ENCODE measurements at regions not wholly inside any gene's neighbourhood (a gene's known extent, or its start where the extent isn't known, plus 50 kb on each side); places are given as distances from the start of the nearest gene placed in this dataset.
"Not testable (repeated sequence)": the region's sequence is repeated elsewhere in the genome, so short reads cannot be mapped to it uniquely, and the experiment has no call there.

DNA sequence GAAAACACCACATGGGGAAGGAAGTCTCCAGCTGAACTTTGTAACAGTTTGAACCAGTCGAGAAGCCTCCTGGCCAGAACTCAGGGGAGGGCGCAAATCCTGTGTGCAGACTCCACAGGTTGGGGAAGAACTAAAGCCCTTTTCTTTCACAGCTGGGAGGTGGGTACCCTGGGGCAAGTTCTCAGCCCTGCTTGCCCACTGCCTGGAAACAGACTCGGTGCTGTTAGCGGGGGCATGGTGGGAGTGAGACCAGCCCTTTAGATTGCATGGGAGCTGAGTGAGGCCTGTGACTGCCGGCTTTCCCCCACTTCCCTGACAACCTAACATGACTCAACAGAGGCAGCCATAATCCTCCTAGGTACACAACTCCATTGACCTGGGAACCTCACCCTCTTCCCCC is 223.6 kb upstream of the DLGAP1 start:
- not testable (repeated sequence) for H3K4me1 Mint-ChIP-seq, H3K27me3 Mint-ChIP-seq, H3K36me3 Mint-ChIP-seq, H3K4me3 Mint-ChIP-seq, H3K27ac Mint-ChIP-seq
- H3K9me3 Mint-ChIP-seq, result peaks cover 11% of the 10 kb centered on the region

GRCh38 chr18:4677006-4677405 is 221.9 kb upstream of the DLGAP1 start:
- Mint-ChIP-seq H3K36me3 (no peaks in the 10 kb centered on the region), H3K27ac (no peak overlapping the region)

DNA sequence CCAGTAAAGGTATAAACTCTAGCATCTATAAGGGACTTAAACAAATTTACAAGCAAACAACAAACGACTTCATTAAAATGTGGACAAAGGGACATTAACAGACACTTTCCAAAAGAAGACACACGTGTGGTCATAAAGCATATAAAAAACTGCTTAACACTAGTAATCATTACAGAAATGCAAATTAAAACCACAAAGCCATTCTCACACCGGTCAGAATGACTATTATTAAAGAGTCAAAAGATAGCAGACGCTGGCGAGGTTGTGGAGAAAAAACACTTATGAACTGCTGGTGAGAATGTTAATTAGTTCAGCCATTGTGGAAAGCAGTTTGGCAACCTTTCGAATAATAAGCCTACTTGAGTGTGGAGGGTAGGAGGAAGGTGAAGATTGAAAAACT is 217.1 kb upstream of the DLGAP1 start:
- no peaks in the 10 kb centered on the region for H3K4me1 Mint-ChIP-seq
- peaks cover 12% of the 10 kb centered on the region for H3K9me3 Mint-ChIP-seq
- no peaks in the 10 kb centered on the region for H3K36me3 Mint-ChIP-seq
- no peak overlapping the region for H3K4me3 Mint-ChIP-seq
- H3K27ac Mint-ChIP-seq, result no peak overlapping the region
- no peaks in the 10 kb centered on the region for H3K27me3 Mint-ChIP-seq

More at GRCh38 chr18:4677006-4677405, 221.9 kb upstream of the DLGAP1 start:
- Mint-ChIP-seq H3K9me3 (peaks cover 7% of the 10 kb centered on the region), H3K27me3 (no peaks in the 10 kb centered on the region), H3K4me1 (no peaks in the 10 kb centered on the region), H3K4me3 (no peak overlapping the region)

DNA sequence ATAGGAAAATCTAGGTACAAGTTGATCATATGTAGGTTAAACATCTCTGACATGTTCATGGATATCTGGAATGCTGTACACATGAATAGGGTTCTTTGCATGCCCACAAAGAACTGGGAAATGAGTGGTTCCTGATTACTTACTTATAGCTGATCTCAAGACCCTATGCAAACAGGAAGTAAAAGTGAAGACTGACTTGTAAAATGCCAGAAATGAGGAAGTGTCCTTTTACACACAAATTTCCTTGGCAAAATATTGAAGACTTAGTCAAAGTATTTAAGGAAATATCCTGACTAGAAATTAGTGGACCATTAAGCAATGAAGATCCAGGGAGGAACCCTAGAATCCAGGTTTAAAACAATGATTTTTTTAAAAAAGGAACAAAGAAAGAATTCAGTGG is 203.7 kb upstream of the DLGAP1 start:
- H3K9me3 Mint-ChIP-seq, result peaks cover 25% of the 10 kb centered on the region
- no peak overlapping the region for H3K4me3 Mint-ChIP-seq
- H3K27ac Mint-ChIP-seq, result no peak overlapping the region
- H3K27me3 Mint-ChIP-seq, result no peaks in the 10 kb centered on the region
- H3K36me3 Mint-ChIP-seq, result no peaks in the 10 kb centered on the region
- no peaks in the 10 kb centered on the region for H3K4me1 Mint-ChIP-seq

- Mint-ChIP-seq H3K9me3 (peaks cover 4% of the 10 kb centered on the region), H3K4me1 (no peaks in the 10 kb centered on the region), H3K4me3 (no peak overlapping the region), H3K36me3 (no peaks in the 10 kb centered on the region), H3K27ac (no peak overlapping the region), H3K27me3 (no peaks in the 10 kb centered on the region)
Measured at GRCh38 chr18:4653418-4653817, 198.3 kb upstream of the DLGAP1 start.

- no peaks in the 10 kb centered on the region for H3K36me3 Mint-ChIP-seq
- H3K27ac Mint-ChIP-seq, result no peak overlapping the region
- peaks cover 7% of the 10 kb centered on the region for H3K9me3 Mint-ChIP-seq
- no peak overlapping the region for H3K4me3 Mint-ChIP-seq
- no peaks in the 10 kb centered on the region for H3K27me3 Mint-ChIP-seq
- H3K4me1 Mint-ChIP-seq, result no peaks in the 10 kb centered on the region
Measured at GRCh38 chr18:4641771-4642368, 186.8 kb upstream of the DLGAP1 start.

- Mint-ChIP-seq H3K4me1 (no peaks in the 10 kb centered on the region), H3K4me3 (no peak overlapping the region), H3K36me3 (no peaks in the 10 kb centered on the region), H3K27me3 (no peaks in the 10 kb centered on the region), H3K27ac (no peak overlapping the region), H3K9me3 (peaks cover 2% of the 10 kb centered on the region)
Measured at GRCh38 chr18:4640349-4641012, 185.4 kb upstream of the DLGAP1 start.

DNA sequence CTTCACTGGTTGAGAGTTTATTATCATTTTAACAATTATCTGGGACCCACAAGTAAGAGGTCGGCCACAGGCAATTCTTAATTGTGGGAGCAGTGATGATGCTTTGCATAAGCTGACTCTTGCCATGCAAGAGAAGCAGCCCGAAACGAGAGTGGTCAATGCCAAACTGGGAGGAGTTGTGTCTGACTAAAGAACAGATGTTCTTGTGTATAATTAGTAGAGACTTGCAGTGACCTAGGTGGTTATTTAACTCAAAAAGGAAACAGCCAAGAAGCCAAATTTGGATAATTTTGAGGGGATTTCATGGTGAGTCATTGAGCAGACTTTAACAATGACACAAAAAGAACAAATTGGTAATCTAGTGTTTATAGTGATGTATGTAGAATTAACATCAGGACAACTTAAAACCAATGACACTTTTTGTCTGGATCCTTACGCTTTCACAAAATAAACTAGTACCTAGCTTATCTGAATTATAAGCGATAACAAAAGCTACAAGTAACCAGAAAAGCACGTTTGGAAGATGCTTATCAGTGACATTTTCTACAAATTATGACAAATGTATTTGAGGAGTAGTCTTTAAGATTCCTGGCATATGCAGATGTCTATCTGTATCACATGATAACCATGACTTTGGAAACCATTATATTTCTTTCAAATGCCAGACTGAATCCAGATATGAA is 184.7 kb upstream of the DLGAP1 start:
- Mint-ChIP-seq H3K27me3 (no peaks in the 10 kb centered on the region), H3K36me3 (no peaks in the 10 kb centered on the region), H3K9me3 (no peaks in the 10 kb centered on the region), H3K4me1 (no peaks in the 10 kb centered on the region), H3K4me3 (no peak overlapping the region), H3K27ac (no peak overlapping the region)

DNA sequence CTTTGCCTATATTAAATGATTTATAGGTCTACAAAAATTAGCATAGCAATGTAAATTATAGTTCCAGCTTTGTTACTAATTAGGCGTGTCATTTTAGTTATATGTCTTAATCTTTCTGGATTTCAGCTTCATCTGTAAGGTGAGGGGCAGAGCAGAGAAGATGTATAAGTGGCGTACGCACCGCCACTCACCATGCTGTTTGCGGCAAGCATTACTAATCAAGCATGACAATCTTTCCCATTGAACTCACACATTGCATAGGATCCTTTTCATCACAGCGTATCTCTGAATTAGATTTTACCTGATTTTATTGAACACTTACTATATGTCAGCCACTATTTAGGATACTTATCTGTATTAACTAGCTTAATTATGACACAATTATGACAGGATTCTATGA is 183.6 kb upstream of the DLGAP1 start:
- Mint-ChIP-seq H3K4me1 (no peaks in the 10 kb centered on the region), H3K27me3 (no peaks in the 10 kb centered on the region), H3K36me3 (no peaks in the 10 kb centered on the region), H3K4me3 (no peak overlapping the region), H3K27ac (no peak overlapping the region), H3K9me3 (no peaks in the 10 kb centered on the region)

DNA sequence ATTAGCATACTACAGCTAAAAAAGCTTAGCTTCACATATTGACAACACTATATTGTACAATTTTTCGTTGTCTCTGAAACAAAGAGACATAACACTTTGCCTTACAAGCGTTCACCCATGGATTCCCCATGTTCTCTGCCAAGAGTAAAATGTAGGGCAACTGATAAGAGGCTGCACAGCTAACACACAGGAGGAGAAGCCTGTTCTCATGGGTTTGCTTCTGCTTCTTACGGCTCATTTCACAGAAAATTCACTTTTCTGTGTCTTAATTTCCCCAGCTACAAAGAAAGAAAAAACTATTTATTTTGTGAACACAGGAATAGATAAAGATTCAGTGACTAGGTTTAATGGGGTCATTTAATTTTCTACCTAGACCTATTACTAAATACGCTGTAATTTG is 182.8 kb upstream of the DLGAP1 start:
- Mint-ChIP-seq H3K4me3 (no peak overlapping the region), H3K36me3 (no peaks in the 10 kb centered on the region)

GRCh38 chr18:4636967-4637366 is 181.9 kb upstream of the DLGAP1 start:
- no peaks in the 10 kb centered on the region for H3K36me3 Mint-ChIP-seq

More for the DNA sequence above, 182.8 kb upstream of the DLGAP1 start:
- no peaks in the 10 kb centered on the region for H3K9me3 Mint-ChIP-seq
- H3K27ac Mint-ChIP-seq, result no peak overlapping the region
- H3K27me3 Mint-ChIP-seq, result no peaks in the 10 kb centered on the region
- H3K4me1 Mint-ChIP-seq, result no peaks in the 10 kb centered on the region

DNA sequence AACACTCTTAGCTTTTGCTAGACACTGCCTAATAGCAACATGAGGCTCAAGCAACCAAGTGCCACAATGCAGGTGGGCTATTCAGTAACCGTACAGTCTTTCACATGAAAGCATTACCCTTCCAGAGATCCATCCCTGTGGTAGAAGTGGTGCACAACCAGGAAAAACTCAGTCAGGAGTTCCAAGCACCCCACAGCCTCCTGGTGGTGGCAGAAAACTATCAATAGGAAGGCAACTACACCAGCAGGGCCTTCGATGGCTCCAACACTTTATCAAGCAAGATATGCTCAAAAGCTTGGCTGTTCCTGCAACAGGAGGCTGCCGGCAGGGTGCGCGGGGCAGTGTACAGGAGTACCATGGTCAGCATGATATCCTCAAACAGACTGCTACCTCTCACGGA is 176.1 kb upstream of the DLGAP1 start:
- Mint-ChIP-seq H3K27ac (no peak overlapping the region), H3K4me1 (no peaks in the 10 kb centered on the region), H3K4me3 (no peak overlapping the region), H3K9me3 (no peaks in the 10 kb centered on the region), H3K27me3 (no peaks in the 10 kb centered on the region), H3K36me3 (no peaks in the 10 kb centered on the region)

More at GRCh38 chr18:4636967-4637366, 181.9 kb upstream of the DLGAP1 start:
- Mint-ChIP-seq H3K9me3 (no peaks in the 10 kb centered on the region), H3K4me3 (no peak overlapping the region), H3K27me3 (no peaks in the 10 kb centered on the region), H3K4me1 (no peaks in the 10 kb centered on the region), H3K27ac (no peak overlapping the region)

- Mint-ChIP-seq H3K9me3 (peaks cover 4% of the 10 kb centered on the region), H3K4me1 (no peaks in the 10 kb centered on the region), H3K36me3 (no peaks in the 10 kb centered on the region), H3K4me3 (no peak overlapping the region), H3K27me3 (no peaks in the 10 kb centered on the region), H3K27ac (no peak overlapping the region)
Measured at GRCh38 chr18:4605212-4605611, 150.1 kb upstream of the DLGAP1 start.

DNA sequence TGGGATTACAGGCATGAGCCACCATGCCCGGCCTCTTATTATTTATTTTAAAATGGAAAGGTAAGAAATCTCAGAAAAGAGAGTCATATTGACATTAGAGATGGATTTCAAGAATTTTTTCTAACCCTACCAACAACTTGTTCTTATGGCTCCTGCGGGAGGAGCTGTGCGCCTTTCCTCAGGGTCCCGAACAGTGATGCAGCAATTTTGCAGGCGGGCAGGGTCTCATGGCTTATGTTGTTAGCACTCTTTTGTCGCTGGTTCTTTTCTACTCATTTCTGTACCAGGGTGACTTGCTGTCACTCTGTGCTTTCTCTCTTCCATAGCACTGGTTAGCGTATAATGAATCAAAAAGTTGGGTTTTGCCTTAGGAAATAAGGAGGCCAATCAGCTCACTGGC is 148.8 kb upstream of the DLGAP1 start:
- no peaks in the 10 kb centered on the region for H3K27me3 Mint-ChIP-seq
- H3K27ac Mint-ChIP-seq, result no peak overlapping the region
- peaks cover 4% of the 10 kb centered on the region for H3K9me3 Mint-ChIP-seq
- H3K4me1 Mint-ChIP-seq, result no peaks in the 10 kb centered on the region
- H3K4me3 Mint-ChIP-seq, result no peak overlapping the region
- H3K36me3 Mint-ChIP-seq, result no peaks in the 10 kb centered on the region

DNA sequence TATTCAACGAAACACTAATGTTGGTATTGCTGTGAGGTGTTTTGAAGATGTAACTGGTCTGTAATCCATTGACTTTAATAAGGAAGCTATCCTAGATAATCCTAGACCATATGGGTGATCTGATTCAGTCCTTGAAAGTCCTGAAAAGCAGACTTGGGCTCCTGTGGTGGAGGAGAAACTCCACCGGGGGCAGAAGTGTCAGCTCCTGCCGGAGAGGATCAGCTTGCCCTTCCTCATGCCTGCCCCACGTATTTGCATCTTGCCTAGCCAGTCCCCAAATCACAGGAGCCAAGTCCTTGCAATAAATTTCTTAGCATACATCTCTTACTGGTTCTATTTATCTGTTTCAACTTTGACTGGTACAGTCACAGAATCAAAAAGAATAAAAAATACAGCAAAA is 144.2 kb upstream of the DLGAP1 start:
- Mint-ChIP-seq H3K9me3 (peaks cover 4% of the 10 kb centered on the region), H3K27me3 (no peaks in the 10 kb centered on the region), H3K4me3 (no peak overlapping the region), H3K27ac (no peak overlapping the region), H3K4me1 (no peaks in the 10 kb centered on the region), H3K36me3 (no peaks in the 10 kb centered on the region)

GRCh38 chr18:4597301-4597700 is 142.2 kb upstream of the DLGAP1 start:
- H3K4me3 Mint-ChIP-seq, result no peak overlapping the region
- no peaks in the 10 kb centered on the region for H3K27me3 Mint-ChIP-seq
- H3K36me3 Mint-ChIP-seq, result no peaks in the 10 kb centered on the region
- no peaks in the 10 kb centered on the region for H3K4me1 Mint-ChIP-seq
- no peak overlapping the region for H3K27ac Mint-ChIP-seq
- H3K9me3 Mint-ChIP-seq, result peaks cover 10% of the 10 kb centered on the region

All from activated naive CD4-positive, alpha-beta T cell treated with anti-CD3 and anti-CD28 coated beads, Interleukin-2, amount 50 U/mL, for 24 hours (primary cell).